Pancreas (tissue), 10 donors: ENCODE measurements at regions not wholly inside any gene's neighbourhood (a gene's known extent, or its start where the extent isn't known, plus 50 kb on each side); places are given as distances from the start of the nearest gene placed in this dataset.

Source experiments
- ATAC-seq, 4 donors: fragments of 200-7000 bp; cut with Tn5 transposase; one replicate each; pipeline versions ENCODE4 v1.8.0 to v1.9.1; 2020; ENCODE audit warnings: mild to moderate bottlenecking in 4 of 4, moderate library complexity in 4 of 4
- DNase-seq, 6 donors: peaks; one replicate each; pipeline ENCODE4 v3.0.0-alpha.2; 2020
- FAIRE-seq: peaks from 2 replicates; lab custom pipeline; 2012; peaks lifted over from hg19 to GRCh38; lab: Jason Lieb, UNC
- H3K27ac ChIP-seq, 4 donors: fragments of 200-600 bp; sonication (generic); 1 replicate in 3 of 4; 2 replicates in 1 of 4; pipeline versions ENCODE4 v1.5.0 to v1.8.0; 2020
- H3K27me3 ChIP-seq, 4 donors: fragments of 200-600 bp; one replicate each; pipeline ENCODE4 v1.8.0; 2021
- H3K36me3 ChIP-seq, 3 donors: fragments of 200-600 bp; sonication (generic) in 1 of 3; one replicate each; pipeline versions ENCODE4 v1.5.0 to v1.8.0; 2020 to 2021
- H3K4me1 ChIP-seq, 3 donors: fragments of 200-600 bp; one replicate each; pipeline ENCODE4 v1.8.0; 2021
- H3K4me3 ChIP-seq, 4 donors: fragments of 200-600 bp; sonication (generic) in 2 of 4; one replicate each; pipeline versions ENCODE4 v1.5.0 to v1.8.0; 2020 to 2021
- H3K9me3 ChIP-seq, 4 donors: fragments of 200-600 bp; one replicate each; pipeline ENCODE4 v1.8.0; 2021
- WGBS, 2 donors: extraction: QIAGEN DNeasy Blood & Tissue Kit; methylation state at CpG; one replicate each; pipeline ENCODE4 v1.1.7; 2013; 5-methylcytosine and 5-hydroxymethylcytosine counted together
- intact Hi-C, 3 donors: fragments of 100-400 bp; cut with DNase I; formaldehyde crosslinking; loops; one replicate each; pipeline versions ENCODE4 v1.11.1 to v1.14.2; 2022
- TF ChIP-seq, protein P1 (sequence below), 4 donors: fragments of 200-600 bp; sonication (generic) in 3 of 4; IDR thresholded peaks; one replicate each; pipeline versions ENCODE4 v1.5.0 to v1.8.0; 2021; ENCODE audit warnings: antibody characterized with exemption in 4 of 4
- donor health status: healthy with polysubstance abuse.
- donor health status: DM: no; HTN: no; CAD: no; lungs with moderate emphysema.
- donor health status: DM: no; HTN: no; CAD: no.
- donor health status: control.
- donor health status: control.
- donor health status: Bipolar disorder and iron deficiency.
- donor health status: DM: yes; HTN: yes; CAD: no.
- donor health status: DM: no; HTN: no; CAD: no.
- donor health status: DM: no; HTN: no; CAD: no.
- donor health status: DM: yes; HTN: yes; CAD: no.

DNA sequence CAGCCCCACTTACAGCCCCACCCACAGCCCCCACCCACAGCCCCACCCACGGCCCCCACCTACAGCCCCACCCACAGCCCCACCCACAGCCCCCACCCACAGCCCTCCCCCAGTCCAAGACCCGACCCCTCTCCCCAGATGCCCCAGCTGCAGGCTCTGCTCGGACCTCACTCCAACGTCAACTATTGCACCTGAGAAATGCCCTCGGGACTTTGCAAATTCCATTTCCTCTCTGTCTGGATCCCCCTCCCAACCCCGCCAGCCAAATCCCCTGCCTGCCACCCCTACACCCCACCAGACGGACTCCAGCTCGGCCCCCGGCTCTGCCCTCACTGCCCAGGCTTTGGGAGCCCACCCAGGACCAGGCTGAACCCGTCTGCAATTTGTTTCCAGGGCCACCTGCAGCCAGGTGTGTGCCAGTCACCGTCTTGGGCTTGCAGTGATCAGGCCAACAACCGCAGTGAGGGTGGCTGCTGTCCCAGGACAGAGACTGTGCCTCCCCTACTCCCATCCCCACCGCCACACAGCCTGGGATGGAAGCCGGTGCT lies 662.8 kb downstream of the BRD1 start:
- Histone ChIP-seq H3K4me3 (no peak overlapping the region), H3K27me3 (no peaks in the 10 kb centered on the region), H3K27ac (no peak overlapping the region), H3K9me3 (no peaks in the 10 kb centered on the region), H3K36me3 (no peaks in the 10 kb centered on the region), H3K4me1 (no peaks in the 10 kb centered on the region)
- 33 to 50% methylated on average over 12 to 13 of the region's 14 CpGs for WGBS, 2 donors
- ATAC-seq (no peak), DNase-seq (peak in 2 of 6 donors; percentile 22 to 32), FAIRE-seq (no peak)
- TF ChIP-seq, protein P1, sequence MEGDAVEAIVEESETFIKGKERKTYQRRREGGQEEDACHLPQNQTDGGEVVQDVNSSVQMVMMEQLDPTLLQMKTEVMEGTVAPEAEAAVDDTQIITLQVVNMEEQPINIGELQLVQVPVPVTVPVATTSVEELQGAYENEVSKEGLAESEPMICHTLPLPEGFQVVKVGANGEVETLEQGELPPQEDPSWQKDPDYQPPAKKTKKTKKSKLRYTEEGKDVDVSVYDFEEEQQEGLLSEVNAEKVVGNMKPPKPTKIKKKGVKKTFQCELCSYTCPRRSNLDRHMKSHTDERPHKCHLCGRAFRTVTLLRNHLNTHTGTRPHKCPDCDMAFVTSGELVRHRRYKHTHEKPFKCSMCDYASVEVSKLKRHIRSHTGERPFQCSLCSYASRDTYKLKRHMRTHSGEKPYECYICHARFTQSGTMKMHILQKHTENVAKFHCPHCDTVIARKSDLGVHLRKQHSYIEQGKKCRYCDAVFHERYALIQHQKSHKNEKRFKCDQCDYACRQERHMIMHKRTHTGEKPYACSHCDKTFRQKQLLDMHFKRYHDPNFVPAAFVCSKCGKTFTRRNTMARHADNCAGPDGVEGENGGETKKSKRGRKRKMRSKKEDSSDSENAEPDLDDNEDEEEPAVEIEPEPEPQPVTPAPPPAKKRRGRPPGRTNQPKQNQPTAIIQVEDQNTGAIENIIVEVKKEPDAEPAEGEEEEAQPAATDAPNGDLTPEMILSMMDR (IDR thresholded peaks at IDR 0.05): no peak
- intact Hi-C loops: no loop called here

DNA sequence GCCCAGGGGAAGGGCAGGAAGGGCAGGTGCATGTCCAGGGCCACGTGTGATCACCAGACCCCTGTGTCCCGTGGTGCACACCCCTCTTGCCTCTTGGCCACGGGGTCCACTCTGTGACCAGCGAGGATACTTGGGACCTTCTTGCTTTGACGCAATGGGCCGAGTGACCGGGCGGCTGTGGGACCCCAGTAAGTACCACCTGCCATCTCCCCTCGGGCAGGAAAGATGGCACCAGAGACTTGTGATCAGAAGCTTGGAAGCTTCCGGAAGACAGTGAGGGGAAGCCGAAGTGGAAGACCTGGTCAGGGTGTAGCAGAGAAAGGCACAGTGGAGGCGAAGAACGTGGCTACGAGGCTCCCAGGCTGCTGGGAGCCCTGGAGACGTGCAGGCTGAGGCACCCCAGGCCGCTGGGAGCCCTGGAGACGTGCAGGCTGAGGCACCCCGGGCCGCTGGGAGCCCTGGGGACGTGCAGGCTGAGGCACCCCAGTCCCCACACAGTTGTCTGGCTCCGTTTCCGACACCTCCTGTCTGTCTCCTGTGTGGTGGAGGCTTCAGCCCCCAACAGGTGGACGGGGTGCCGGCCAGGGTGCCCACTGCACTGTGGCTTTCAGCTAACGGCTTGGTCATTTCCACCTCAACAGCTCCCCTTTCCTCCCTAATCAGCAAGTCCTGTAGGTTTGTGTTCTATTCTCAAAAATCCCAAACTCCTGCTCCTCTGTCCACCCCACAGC lies 663.5 kb downstream of the BRD1 start:
- no peaks in the 10 kb centered on the region for H3K4me1 ChIP-seq
- no peak overlapping the region for H3K27ac ChIP-seq
- no peaks in the 10 kb centered on the region for H3K9me3 ChIP-seq
- WGBS, 2 donors: 48 to 66% methylated on average over 25 of the region's 25 CpGs
- H3K36me3 ChIP-seq: no peaks in the 10 kb centered on the region
- DNase-seq: peak in 2 of 6 donors; percentile 27 to 33
- intact Hi-C loops: no loop called here
- H3K4me3 ChIP-seq: no peak overlapping the region
- no peak for FAIRE-seq
- no peak for ATAC-seq
- TF ChIP-seq, protein P1 (IDR thresholded peaks at IDR 0.05): no peak
- no peaks in the 10 kb centered on the region for H3K27me3 ChIP-seq

DNA sequence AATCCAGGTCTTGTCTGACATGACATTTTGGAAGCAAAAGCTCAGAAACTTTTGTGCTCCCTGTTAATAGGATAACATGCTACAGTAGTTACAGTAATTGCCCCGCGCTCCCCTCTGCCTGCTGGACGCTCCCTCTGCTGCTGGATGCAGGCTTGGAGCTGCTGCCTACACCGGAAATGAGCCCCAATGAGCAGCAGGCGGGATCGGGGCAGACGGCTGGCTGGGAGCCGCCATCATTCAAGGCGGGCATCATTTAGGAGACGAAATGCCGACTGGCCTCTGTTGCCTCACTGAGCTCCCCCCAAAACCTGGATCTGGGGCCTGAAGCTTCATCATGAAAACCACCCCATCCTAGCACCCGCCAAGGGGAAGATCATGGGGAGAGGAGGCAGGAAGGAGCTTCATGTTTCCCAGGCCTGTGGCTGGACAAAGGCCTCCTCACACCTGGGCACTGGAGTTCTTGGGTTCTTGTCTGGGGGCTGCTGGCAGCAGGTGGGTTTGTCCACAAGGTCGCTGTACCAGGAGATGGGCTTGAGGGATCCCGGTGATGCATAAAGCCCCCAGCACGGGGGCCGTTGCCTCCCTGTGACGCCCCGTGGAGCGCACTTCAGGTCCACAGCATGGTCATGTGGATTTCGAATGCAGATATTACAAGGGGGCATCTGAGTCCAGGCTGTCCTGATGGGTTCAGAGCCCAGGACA lies 664.3 kb downstream of the BRD1 start:
- FAIRE-seq (no peak), ATAC-seq (no peak)
- H3K27me3 ChIP-seq: no peaks in the 10 kb centered on the region

GRCh38 chr22:49162841-49163240 lies 664.8 kb downstream of the BRD1 start:
- intact Hi-C loops: no loop called here
- peak in 1 of 6 donors; percentile 21 for DNase-seq
- no peaks in the 10 kb centered on the region for H3K36me3 ChIP-seq
- TF ChIP-seq, protein P1 (IDR thresholded peaks at IDR 0.05): no peak
- no peak overlapping the region for H3K4me3 ChIP-seq
- H3K27me3 ChIP-seq: no peaks in the 10 kb centered on the region
- WGBS, 2 donors: 68 to 78% methylated on average over 16 of the region's 16 CpGs
- no peaks in the 10 kb centered on the region for H3K4me1 ChIP-seq
- ATAC-seq: no peak
- H3K9me3 ChIP-seq: no peaks in the 10 kb centered on the region
- no peak overlapping the region for H3K27ac ChIP-seq
- FAIRE-seq: no peak

More for the DNA sequence above, 664.3 kb downstream of the BRD1 start:
- WGBS, 2 donors: 58 to 77% methylated on average over 20 of the region's 20 CpGs
- TF ChIP-seq, protein P1 (IDR thresholded peaks at IDR 0.05): no peak
- H3K36me3 ChIP-seq: no peaks in the 10 kb centered on the region
- no peaks in the 10 kb centered on the region for H3K9me3 ChIP-seq
- peak in 2 of 6 donors; percentile 24 to 33 for DNase-seq
- H3K27ac ChIP-seq: no peak overlapping the region
- no peak overlapping the region for H3K4me3 ChIP-seq
- intact Hi-C loops: no loop called here
- H3K4me1 ChIP-seq: no peaks in the 10 kb centered on the region
